RCC 7860 (cell line): ENCODE measurements at regions not wholly inside any gene's neighbourhood (a gene's known extent, or its start where the extent isn't known, plus 50 kb on each side); places are given as distances from the start of the nearest gene placed in this dataset.

Experiments used
- DNase-seq: peaks from one replicate; pipeline ENCODE4 v3.0.0-alpha.2; 2015; ENCODE audit warnings: low spot score
- FAIRE-seq: peaks from 2 replicates; lab custom pipeline; 2012; peaks lifted over from hg19 to GRCh38; lab: Jason Lieb, UNC

GRCh38 chr2:217538719-217539118 is 464.1 kb downstream of the TNS1 start:
- FAIRE-seq: no peak
- no peak for DNase-seq

GRCh38 chr2:217535957-217536708 is 466.7 kb downstream of the TNS1 start:
- no peak for DNase-seq
- no peak for FAIRE-seq

- FAIRE-seq: no peak
- DNase-seq: no peak
Observed at GRCh38 chr2:217530392-217531090, 472.3 kb downstream of the TNS1 start.

- FAIRE-seq: no peak
- no peak for DNase-seq
Observed at GRCh38 chr2:217529271-217529670, 473.5 kb downstream of the TNS1 start.

- no peak for DNase-seq
- no peak for FAIRE-seq
Observed at GRCh38 chr2:217527590-217528202, 475.1 kb downstream of the TNS1 start.

- no peak for FAIRE-seq
Observed at GRCh38 chr2:217525076-217525475, 477.7 kb downstream of the TNS1 start.

GRCh38 chr2:217523286-217523685 is 479.5 kb downstream of the TNS1 start:
- FAIRE-seq: no peak

More at GRCh38 chr2:217525076-217525475, 477.7 kb downstream of the TNS1 start:
- DNase-seq: no peak

GRCh38 chr2:217521820-217522219 is 481.0 kb downstream of the TNS1 start:
- DNase-seq (no peak), FAIRE-seq (no peak)

More at GRCh38 chr2:217523286-217523685, 479.5 kb downstream of the TNS1 start:
- DNase-seq: no peak

GRCh38 chr2:217520356-217521010 is 482.3 kb downstream of the TNS1 start:
- FAIRE-seq (no peak), DNase-seq (no peak)

GRCh38 chr2:217517402-217517801 is 485.4 kb downstream of the TNS1 start:
- DNase-seq (no peak), FAIRE-seq (no peak)

GRCh38 chr2:217515615-217516309 is 487.0 kb downstream of the TNS1 start:
- FAIRE-seq (no peak), DNase-seq (no peak)

- no peak for FAIRE-seq
- DNase-seq: no peak
Observed at GRCh38 chr2:217513258-217513657, 489.5 kb downstream of the TNS1 start.

- FAIRE-seq (no peak), DNase-seq (no peak)
Observed at GRCh38 chr2:217512728-217513127, 490.1 kb downstream of the TNS1 start.

- FAIRE-seq (no peak), DNase-seq (no peak)
Observed at GRCh38 chr2:217512259-217512658, 490.5 kb downstream of the TNS1 start.

- DNase-seq (no peak), FAIRE-seq (no peak)
Observed at GRCh38 chr2:217511850-217512249, 490.9 kb downstream of the TNS1 start.

- peak; percentile 60 for FAIRE-seq
- peak; percentile 63 for DNase-seq
Observed at GRCh38 chr2:217510771-217511291, 492.0 kb downstream of the TNS1 start.

- DNase-seq: no peak
- FAIRE-seq: no peak
Observed at GRCh38 chr2:217505303-217505702, 497.5 kb downstream of the TNS1 start.

- FAIRE-seq: no peak
- no peak for DNase-seq
Observed at GRCh38 chr2:217501887-217502286, 500.9 kb downstream of the TNS1 start.

- no peak for FAIRE-seq
- DNase-seq: no peak
Observed at GRCh38 chr2:217497843-217498377, 504.9 kb downstream of the TNS1 start.

GRCh38 chr2:217494557-217494956 is 508.2 kb downstream of the TNS1 start:
- DNase-seq (no peak), FAIRE-seq (no peak)
